ENCODE measurements at regions not wholly inside any gene's neighbourhood (a gene's known extent, or its start where the extent isn't known, plus 50 kb on each side); places are given as distances from the start of the nearest gene placed in this dataset.

GRCh38 chr6:93943661-93944060, 524.3 kb upstream of the EPHA7 start:
- Histone ChIP-seq H3K27me3 (ENCODE audit: control insufficient read depth, insufficient read depth, low read length) (no peaks in the 10 kb centered on the region), H3K4me3 (ENCODE audit: low read depth, low read length) (no peak overlapping the region), H3K36me3 (ENCODE audit: control insufficient read depth, insufficient read depth, low read length) (no peaks in the 10 kb centered on the region)
- ChIA-PET CTCF (no interaction called here), POLR2A (no interaction called here)
- no peak for TF ChIP-seq CTCF (IDR thresholded peaks at IDR 0.05; ENCODE audit: insufficient read depth, low read depth, low read length)
- no peak for DNase-seq (ENCODE audit: low read depth)

- no peak for DNase-seq (ENCODE audit: low read depth)
- CTCF ChIA-PET, result no interaction called here
- TF ChIP-seq CTCF (IDR thresholded peaks at IDR 0.05; ENCODE audit: insufficient read depth, low read depth, low read length), result no peak
These were observed 521.0 kb upstream of the EPHA7 start for GRCh38 chr6:93940381-93940780.

GRCh38 chr6:93932175-93932574, 512.8 kb upstream of the EPHA7 start:
- no peaks in the 10 kb centered on the region for H3K36me3 ChIP-seq (ENCODE audit: control insufficient read depth, insufficient read depth, low read length)
- POLR2A ChIA-PET, result no interaction called here
- H3K4me3 ChIP-seq (ENCODE audit: low read depth, low read length), result no peak overlapping the region
- CTCF ChIA-PET, result no interaction called here
- no peaks in the 10 kb centered on the region for H3K27me3 ChIP-seq (ENCODE audit: control insufficient read depth, insufficient read depth, low read length)
- no peak for TF ChIP-seq CTCF (IDR thresholded peaks at IDR 0.05; ENCODE audit: insufficient read depth, low read depth, low read length)
- no peak for DNase-seq (ENCODE audit: low read depth)

More at GRCh38 chr6:93940381-93940780, 521.0 kb upstream of the EPHA7 start:
- H3K4me3 ChIP-seq (ENCODE audit: low read depth, low read length), result no peak overlapping the region
- no peaks in the 10 kb centered on the region for H3K36me3 ChIP-seq (ENCODE audit: control insufficient read depth, insufficient read depth, low read length)
- no peaks in the 10 kb centered on the region for H3K27me3 ChIP-seq (ENCODE audit: control insufficient read depth, insufficient read depth, low read length)
- POLR2A ChIA-PET, result no interaction called here

GRCh38 chr6:93927731-93928130, 508.4 kb upstream of the EPHA7 start:
- H3K27me3 ChIP-seq (ENCODE audit: control insufficient read depth, insufficient read depth, low read length), result no peaks in the 10 kb centered on the region
- ChIA-PET CTCF (no interaction called here), POLR2A (no interaction called here)
- no peak for TF ChIP-seq CTCF (IDR thresholded peaks at IDR 0.05; ENCODE audit: insufficient read depth, low read depth, low read length)
- no peak overlapping the region for H3K4me3 ChIP-seq (ENCODE audit: low read depth, low read length)
- no peaks in the 10 kb centered on the region for H3K36me3 ChIP-seq (ENCODE audit: control insufficient read depth, insufficient read depth, low read length)
- no peak for DNase-seq (ENCODE audit: low read depth)

GRCh38 chr6:93919365-93919764, 500.0 kb upstream of the EPHA7 start:
- no peak for DNase-seq (ENCODE audit: low read depth)

More at GRCh38 chr6:93919365-93919764, 500.0 kb upstream of the EPHA7 start:
- ChIA-PET CTCF (no interaction called here), POLR2A (no interaction called here)
- no peaks in the 10 kb centered on the region for H3K27me3 ChIP-seq (ENCODE audit: control insufficient read depth, insufficient read depth, low read length)
- H3K36me3 ChIP-seq (ENCODE audit: control insufficient read depth, insufficient read depth, low read length), result no peaks in the 10 kb centered on the region
- H3K4me3 ChIP-seq (ENCODE audit: low read depth, low read length), result no peak overlapping the region
- no peak for TF ChIP-seq CTCF (IDR thresholded peaks at IDR 0.05; ENCODE audit: insufficient read depth, low read depth, low read length)

Measured in BJ (cell line).